Left lung (tissue), 4 donors: ENCODE measurements at regions not wholly inside any gene's neighbourhood (a gene's known extent, or its start where the extent isn't known, plus 50 kb on each side); places are given as distances from the start of the nearest gene placed in this dataset.

ENCODE experiments used
- ATAC-seq: fragments of 200-7000 bp; cut with Tn5 transposase; one replicate; pipeline ENCODE4 v1.9.1; 2020; ENCODE audit warnings: moderate library complexity
- DNase-seq, 4 donors: peaks; one replicate each; pipeline ENCODE4 v3.0.0-alpha.2; 2013 to 2020
- H3K27ac ChIP-seq, 2 donors: fragments of 200-600 bp; sonication (generic) in 1 of 2; one replicate each; pipeline versions ENCODE4 v1.5.0 to v1.8.0; 2020 to 2021
- H3K27me3 ChIP-seq, 2 donors: fragments of 200-600 bp; sonication (generic) in 1 of 2; one replicate each; pipeline versions ENCODE4 v1.5.0 to v1.8.0; 2020 to 2021
- H3K36me3 ChIP-seq, 2 donors: fragments of 200-600 bp; sonication (generic) in 1 of 2; one replicate each; pipeline versions ENCODE4 v1.5.0 to v1.8.0; 2020 to 2021
- H3K4me1 ChIP-seq, 2 donors: fragments of 200-600 bp; one replicate each; pipeline ENCODE4 v1.8.0; 2021
- H3K4me3 ChIP-seq, 2 donors: fragments of 200-600 bp; sonication (generic) in 1 of 2; one replicate each; pipeline versions ENCODE4 v1.5.0 to v1.8.0; 2020 to 2021; ENCODE audit warnings: mild to moderate bottlenecking in 1 of 2
- H3K9me3 ChIP-seq, 2 donors: fragments of 200-600 bp; sonication (generic) in 1 of 2; one replicate each; pipeline versions ENCODE4 v1.5.0 to v1.8.0; 2020 to 2021
- CTCF ChIP-seq, 2 donors: fragments of 200-600 bp; sonication (generic) in 1 of 2; IDR thresholded peaks; one replicate each; pipeline versions ENCODE4 v1.5.0 to v1.8.0; 2021; ENCODE audit warnings: antibody characterized with exemption in 2 of 2
- intact Hi-C, 2 donors: fragments of 100-400 bp; cut with DNase I; formaldehyde crosslinking; loops; one replicate each; pipeline versions ENCODE4 v1.11.2 to v1.14.2; 2022
- donor health status: DM: no; HTN: yes; CAD: no.
- donor health status: DM: no; HTN: no; CAD: no.

- Histone ChIP-seq H3K4me1 (no peaks in the 10 kb centered on the region), H3K4me3 (no peak overlapping the region)
- intact Hi-C loops, result no loop called here
Observed at GRCh38 chr4:137213372-137214173, 318.7 kb downstream of the PCDH18 start.

GRCh38 chr4:137212601-137213000, 319.7 kb downstream of the PCDH18 start:
- ATAC-seq (no peak), DNase-seq (no peak)
- intact Hi-C loops, result no loop called here
- H3K9me3 ChIP-seq, result no peaks in the 10 kb centered on the region
- no peak overlapping the region for H3K4me3 ChIP-seq
- no peaks in the 10 kb centered on the region for H3K27me3 ChIP-seq
- H3K36me3 ChIP-seq, result no peaks in the 10 kb centered on the region
- TF ChIP-seq CTCF (IDR thresholded peaks at IDR 0.05), result no peak
- no peak overlapping the region for H3K27ac ChIP-seq
- H3K4me1 ChIP-seq, result no peaks in the 10 kb centered on the region

More at GRCh38 chr4:137213372-137214173, 318.7 kb downstream of the PCDH18 start:
- DNase-seq, result no peak
- Histone ChIP-seq H3K9me3 (no peaks in the 10 kb centered on the region), H3K36me3 (no peaks in the 10 kb centered on the region), H3K27me3 (no peaks in the 10 kb centered on the region), H3K27ac (no peak overlapping the region)
- ATAC-seq, result no peak
- TF ChIP-seq CTCF (IDR thresholded peaks at IDR 0.05), result no peak

GRCh38 chr4:137209240-137209639, 323.1 kb downstream of the PCDH18 start:
- Histone ChIP-seq H3K9me3 (no peaks in the 10 kb centered on the region), H3K27me3 (no peaks in the 10 kb centered on the region), H3K36me3 (no peaks in the 10 kb centered on the region), H3K4me1 (no peaks in the 10 kb centered on the region), H3K4me3 (no peak overlapping the region), H3K27ac (no peak overlapping the region)
- no peak for TF ChIP-seq CTCF (IDR thresholded peaks at IDR 0.05)
- DNase-seq (no peak), ATAC-seq (no peak)
- intact Hi-C loops, result no loop called here

GRCh38 chr4:137206781-137207180, 325.5 kb downstream of the PCDH18 start:
- Histone ChIP-seq H3K36me3 (no peaks in the 10 kb centered on the region), H3K27me3 (no peaks in the 10 kb centered on the region), H3K4me1 (no peaks in the 10 kb centered on the region), H3K4me3 (no peak overlapping the region), H3K27ac (no peak overlapping the region), H3K9me3 (no peaks in the 10 kb centered on the region)
- DNase-seq (no peak), ATAC-seq (no peak)
- no peak for TF ChIP-seq CTCF (IDR thresholded peaks at IDR 0.05)
- intact Hi-C loops, result no loop called here

- intact Hi-C loops, result no loop called here
- H3K36me3 ChIP-seq, result no peaks in the 10 kb centered on the region
- no peak overlapping the region for H3K4me3 ChIP-seq
- no peaks in the 10 kb centered on the region for H3K9me3 ChIP-seq
- no peak for TF ChIP-seq CTCF (IDR thresholded peaks at IDR 0.05)
- DNase-seq, result peak in 1 of 4 donors; percentile 1
- H3K4me1 ChIP-seq, result no peaks in the 10 kb centered on the region
- no peak overlapping the region for H3K27ac ChIP-seq
- no peak for ATAC-seq
- H3K27me3 ChIP-seq, result no peaks in the 10 kb centered on the region
Observed at GRCh38 chr4:137203601-137204000, 328.7 kb downstream of the PCDH18 start.
